Hepatocyte (in vitro differentiated cells): ENCODE measurements at regions not wholly inside any gene's neighbourhood (a gene's known extent, or its start where the extent isn't known, plus 50 kb on each side); places are given as distances from the start of the nearest gene placed in this dataset.

Experiments used
- EZH2phosphoT487 ChIP-seq: fragments of 200-600 bp; sonication (generic); IDR thresholded peaks from one replicate; pipeline ENCODE4 v1.6.1; 2018; ENCODE audit warnings: antibody characterized with exemption, mild to moderate bottlenecking, low read depth, moderate library complexity; ENCODE audit not compliant: unreplicated experiment, severe bottlenecking
- TF ChIP-seq, protein P1 (sequence below): fragments of 200-600 bp; sonication (generic); IDR thresholded peaks from 2 replicates; pipeline ENCODE4 v1.5.1; 2016; ENCODE audit warnings: antibody characterized with exemption, mild to moderate bottlenecking; ENCODE audit not compliant: poor library complexity

DNA sequence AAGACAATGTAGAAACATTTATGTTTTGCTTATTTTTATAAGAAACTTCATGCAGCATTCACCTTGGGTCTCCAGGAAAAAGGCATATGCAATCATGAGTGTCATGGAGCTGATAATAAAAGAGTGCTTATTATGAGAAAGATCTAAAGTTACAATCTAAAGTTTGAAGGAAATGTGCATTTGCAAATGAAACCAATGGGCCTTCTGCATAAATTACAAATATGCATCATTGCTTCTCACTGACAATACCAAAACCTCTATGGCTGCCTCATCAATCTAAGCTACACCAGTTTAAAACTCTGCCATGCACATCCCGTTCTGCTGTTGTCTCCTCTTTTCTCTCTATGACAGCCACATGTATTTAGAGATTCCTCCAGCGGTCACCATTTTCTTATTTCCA lies 103.2 kb upstream of the ABI3BP start:
- TF ChIP-seq, protein P1, sequence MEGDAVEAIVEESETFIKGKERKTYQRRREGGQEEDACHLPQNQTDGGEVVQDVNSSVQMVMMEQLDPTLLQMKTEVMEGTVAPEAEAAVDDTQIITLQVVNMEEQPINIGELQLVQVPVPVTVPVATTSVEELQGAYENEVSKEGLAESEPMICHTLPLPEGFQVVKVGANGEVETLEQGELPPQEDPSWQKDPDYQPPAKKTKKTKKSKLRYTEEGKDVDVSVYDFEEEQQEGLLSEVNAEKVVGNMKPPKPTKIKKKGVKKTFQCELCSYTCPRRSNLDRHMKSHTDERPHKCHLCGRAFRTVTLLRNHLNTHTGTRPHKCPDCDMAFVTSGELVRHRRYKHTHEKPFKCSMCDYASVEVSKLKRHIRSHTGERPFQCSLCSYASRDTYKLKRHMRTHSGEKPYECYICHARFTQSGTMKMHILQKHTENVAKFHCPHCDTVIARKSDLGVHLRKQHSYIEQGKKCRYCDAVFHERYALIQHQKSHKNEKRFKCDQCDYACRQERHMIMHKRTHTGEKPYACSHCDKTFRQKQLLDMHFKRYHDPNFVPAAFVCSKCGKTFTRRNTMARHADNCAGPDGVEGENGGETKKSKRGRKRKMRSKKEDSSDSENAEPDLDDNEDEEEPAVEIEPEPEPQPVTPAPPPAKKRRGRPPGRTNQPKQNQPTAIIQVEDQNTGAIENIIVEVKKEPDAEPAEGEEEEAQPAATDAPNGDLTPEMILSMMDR = no peak
- TF ChIP-seq EZH2phosphoT487 = no peak
